H1 (cell line): ENCODE measurements at regions not wholly inside any gene's neighbourhood (a gene's known extent, or its start where the extent isn't known, plus 50 kb on each side); places are given as distances from the start of the nearest gene placed in this dataset.

Source experiments
- CTCF ChIA-PET: fragments of 300-600 bp; sonication (Branson Sonifier 250); formaldehyde crosslinking; loops from one replicate; lab custom pipeline; 2021; ENCODE audit not compliant: partially characterized antibody; lab: Charles Lee
- POLR2A ChIA-PET: fragments of 300-600 bp; sonication (Branson Sonifier 250); formaldehyde crosslinking; loops from one replicate; lab custom pipeline; 2021; ENCODE audit warnings: inconsistent platforms; ENCODE audit not compliant: partially characterized antibody; lab: Charles Lee
- DNase-seq, 2 experiments: peaks; one replicate each; pipeline versions ENCODE4 v3.0.0 to v3.0.0-alpha.2; 2010 to 2022; ENCODE audit warnings: low spot score in 2 of 2, low read depth in 1 of 2, mixed read lengths in 1 of 2
- FAIRE-seq: peaks from 2 replicates; lab custom pipeline; 2011; peaks lifted over from hg19 to GRCh38; lab: Jason Lieb, UNC
- H2AFZ ChIP-seq: 2 replicates; pipeline ENCODE4 v1.8.1; 2012; ENCODE audit warnings: low read length, inconsistent platforms
- H2AK5ac ChIP-seq: 2 replicates; pipeline ENCODE4 v1.6.1; 2013; ENCODE audit warnings: low read depth, low read length
- H2BK120ac ChIP-seq: replicated peaks from 2 replicates; pipeline ENCODE3; 2013; ENCODE audit warnings: low read depth, low read length, inconsistent platforms
- H2BK12ac ChIP-seq: 2 replicates; pipeline ENCODE4 v1.6.1; 2013; ENCODE audit warnings: low read depth, low read length
- H2BK15ac ChIP-seq: 2 replicates; pipeline ENCODE4 v1.6.1; 2013; ENCODE audit warnings: low read length
- H2BK20ac ChIP-seq: 2 replicates; pipeline ENCODE4 v1.6.1; 2013; ENCODE audit warnings: low read length
- H2BK5ac ChIP-seq: 2 replicates; pipeline ENCODE4 v1.6.1; 2013; ENCODE audit warnings: low read depth, low read length
- H3K14ac ChIP-seq: 2 replicates; pipeline ENCODE4 v1.6.1; 2013; ENCODE audit warnings: inconsistent platforms; ENCODE audit not compliant: insufficient read length
- H3K18ac ChIP-seq: 2 replicates; pipeline ENCODE4 v1.6.1; 2013; ENCODE audit warnings: low read length; ENCODE audit errors: extremely low read depth
- H3K23ac ChIP-seq: 2 replicates; pipeline ENCODE4 v1.6.1; 2013; ENCODE audit warnings: inconsistent platforms; ENCODE audit not compliant: insufficient read length
- H3K23me2 ChIP-seq: 2 replicates; pipeline ENCODE4 v1.6.1; 2013; ENCODE audit warnings: low read depth, low read length
- H3K27ac ChIP-seq: 2 replicates; pipeline ENCODE4 v1.6.1; 2011; ENCODE audit warnings: low read depth, low read length, inconsistent platforms
- H3K27me3 ChIP-seq, 4 experiments: replicated peaks in 1 of 4; 1 replicate in 1 of 4; 2 replicates in 3 of 4; pipeline versions ENCODE4 v1.6.1 to v1.8.1; 2011 to 2013; ENCODE audit warnings: low read length in 3 of 4, mild to moderate bottlenecking in 3 of 4, inconsistent platforms in 2 of 4, mixed read lengths in 2 of 4, moderate library complexity in 1 of 4; ENCODE audit not compliant: control insufficient read depth in 3 of 4, insufficient read depth in 3 of 4; ENCODE audit errors: extremely low read depth in 1 of 4
- H3K36me3 ChIP-seq, 4 experiments: 2 replicates each; pipeline versions ENCODE4 v1.6.1 to v1.8.1; 2011 to 2013; ENCODE audit warnings: mild to moderate bottlenecking in 4 of 4, low read length in 3 of 4, moderate library complexity in 2 of 4, control low read depth in 1 of 4, inconsistent platforms in 1 of 4; ENCODE audit not compliant: insufficient read depth in 4 of 4, control insufficient read depth in 2 of 4
- H3K4ac ChIP-seq: replicated peaks from 2 replicates; pipeline ENCODE3; 2013; ENCODE audit warnings: low read length, low read depth, mixed read lengths, inconsistent platforms; ENCODE audit not compliant: insufficient read length
- H3K4me1 ChIP-seq, 4 experiments: replicated peaks in 1 of 4; 1 replicate in 1 of 4; 2 replicates in 3 of 4; pipeline versions ENCODE4 v1.6.1 to v1.8.1; 2011 to 2013; ENCODE audit warnings: low read length in 3 of 4, inconsistent platforms in 2 of 4, mixed read lengths in 1 of 4; ENCODE audit not compliant: insufficient read depth in 4 of 4, control insufficient read depth in 3 of 4
- H3K4me2 ChIP-seq, 2 experiments: 2 replicates each; pipeline versions ENCODE4 v1.6.1 to v1.8.1; 2011 to 2013; ENCODE audit warnings: low read depth in 2 of 2, low read length in 2 of 2, control low read depth in 1 of 2, inconsistent platforms in 1 of 2, mild to moderate bottlenecking in 1 of 2; ENCODE audit not compliant: insufficient read depth in 1 of 2
- H3K4me3 ChIP-seq, 4 experiments: fragments of 200-600, 300-600 bp in 1 of 4; sonication (generic), shearing (Covaris generic), sonication (Bioruptor Twin) in 1 of 4; 2 replicates each; pipeline versions ENCODE4 v1.5.1 to v1.8.1; 2011 to 2016; ENCODE audit warnings: low read length in 4 of 4, low read depth in 3 of 4, control low read depth in 2 of 4, inconsistent platforms in 2 of 4, mild to moderate bottlenecking in 2 of 4, mixed read lengths in 1 of 4, moderate library complexity in 1 of 4; ENCODE audit not compliant: insufficient read depth in 2 of 4; ENCODE audit errors: extremely low read depth in 1 of 4
- H3K56ac ChIP-seq: replicated peaks from 2 replicates; pipeline ENCODE3; 2013; ENCODE audit warnings: low read depth, mild to moderate bottlenecking, mixed read lengths, low read length, inconsistent platforms; ENCODE audit not compliant: insufficient read length
- H3K79me1 ChIP-seq: 2 replicates; pipeline ENCODE4 v1.6.1; 2013; ENCODE audit warnings: low read depth, low read length, control low read depth
- H3K79me2 ChIP-seq, 2 experiments: 2 replicates each; pipeline versions ENCODE4 v1.6.1 to v1.8.1; 2012 to 2013; ENCODE audit warnings: low read length in 2 of 2, mild to moderate bottlenecking in 2 of 2, inconsistent platforms in 1 of 2; ENCODE audit not compliant: insufficient read depth in 2 of 2, control insufficient read depth in 1 of 2
- H3K9ac ChIP-seq, 4 experiments: replicated peaks in 1 of 4; 1 replicate in 1 of 4; 2 replicates in 3 of 4; pipeline versions ENCODE4 v1.6.1 to v1.8.1; 2011 to 2013; ENCODE audit warnings: low read depth in 3 of 4, low read length in 3 of 4, control low read depth in 2 of 4, mild to moderate bottlenecking in 2 of 4, moderate library complexity in 2 of 4, inconsistent platforms in 1 of 4; ENCODE audit errors: extremely low read depth in 1 of 4
- H3K9me3 ChIP-seq, 2 experiments: 2 replicates each; pipeline versions ENCODE4 v1.6.1 to v1.8.1; 2012 to 2013; ENCODE audit warnings: mild to moderate bottlenecking in 2 of 2, moderate library complexity in 2 of 2, control low read depth in 1 of 2, inconsistent platforms in 1 of 2, low read depth in 1 of 2, low read length in 1 of 2, mixed read lengths in 1 of 2; ENCODE audit not compliant: insufficient read depth in 2 of 2
- H4K20me1 ChIP-seq, 2 experiments: replicated peaks in 1 of 2; 2 replicates each; pipeline versions ENCODE3 to v1.8.1; 2011 to 2013; ENCODE audit warnings: inconsistent platforms in 2 of 2, low read length in 2 of 2, mild to moderate bottlenecking in 1 of 2; ENCODE audit not compliant: insufficient read depth in 2 of 2, control insufficient read depth in 1 of 2
- H4K5ac ChIP-seq: 2 replicates; pipeline ENCODE4 v1.6.1; 2013; ENCODE audit warnings: low read length, low read depth, mixed read lengths, inconsistent platforms; ENCODE audit not compliant: insufficient read length
- H4K8ac ChIP-seq: 2 replicates; pipeline ENCODE4 v1.8.0; 2013; ENCODE audit warnings: mild to moderate bottlenecking, moderate library complexity, low read length, inconsistent platforms; ENCODE audit not compliant: insufficient read depth; ENCODE audit errors: extremely low read depth
- H4K91ac ChIP-seq: replicated peaks from 2 replicates; pipeline ENCODE3; 2013; ENCODE audit warnings: low read length, mixed read lengths, inconsistent platforms; ENCODE audit not compliant: insufficient read length
- CTBP2 ChIP-seq: IDR thresholded peaks from 2 replicates; pipeline ENCODE4 v1.7.0; 2011; ENCODE audit warnings: borderline replicate concordance, mild to moderate bottlenecking, moderate library complexity, mixed read lengths, low read length; ENCODE audit not compliant: insufficient read depth, insufficient read length
- POLR2AphosphoS5 ChIP-seq: IDR thresholded peaks from 2 replicates; pipeline ENCODE4 v1.6.1; 2011; ENCODE audit warnings: low read depth, low read length
- TBP ChIP-seq: IDR thresholded peaks from 2 replicates; pipeline ENCODE4 v1.6.1; 2011; ENCODE audit warnings: low read depth, low read length, improper control_type of control experiment
- WGBS, 2 experiments: shearing (Covaris generic) in 1 of 2; methylation state at CpG; one replicate each; pipeline versions ENCODE4 v1.1.6 to v1.1.7; 2013 to 2015; ENCODE audit warnings: low lambda C conversion rate in 2 of 2, mixed read lengths in 2 of 2, inconsistent platforms in 1 of 2, low coverage in 1 of 2, missing lambda C conversion rate in 1 of 2; ENCODE audit not compliant: insufficient replicate concordance in 2 of 2, insufficient coverage in 1 of 2, insufficient read length in 1 of 2; ENCODE audit errors: extremely low coverage in 1 of 2, missing lambda C conversion rate in 1 of 2; 5-methylcytosine and 5-hydroxymethylcytosine counted together

DNA sequence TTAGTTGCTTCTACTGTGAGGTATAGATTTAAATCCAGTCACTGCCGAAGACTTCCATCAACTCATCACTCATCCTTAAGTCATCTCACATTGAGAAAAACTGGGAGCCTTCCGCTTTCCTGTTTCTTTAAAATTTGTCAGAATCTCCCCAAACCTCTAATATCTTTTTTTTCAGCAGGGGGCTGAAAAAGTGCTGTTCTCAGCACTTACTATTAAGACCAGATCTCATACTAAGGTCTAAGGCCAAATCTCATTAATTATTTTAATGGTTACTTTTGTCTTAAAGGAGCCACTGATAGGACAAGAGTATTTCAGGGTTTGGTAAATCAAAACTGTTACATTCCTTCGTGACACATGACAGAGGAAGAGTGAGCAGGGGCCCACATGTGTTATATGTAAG, 134.6 kb upstream of the PRSS3 start:
- no peaks in the 10 kb centered on the region for H3K79me1 ChIP-seq
- no peak overlapping the region for H3K56ac ChIP-seq
- H2AK5ac ChIP-seq = no peak overlapping the region
- H3K27ac ChIP-seq = no peak overlapping the region
- no peak overlapping the region for H3K4me2 ChIP-seq
- no peak overlapping the region for H2BK5ac ChIP-seq
- H3K18ac ChIP-seq = no peak overlapping the region
- no peak overlapping the region for H2AFZ ChIP-seq
- no peak for FAIRE-seq
- no peaks in the 10 kb centered on the region for H3K79me2 ChIP-seq
- TF ChIP-seq TBP = no peak
- TF ChIP-seq POLR2AphosphoS5 = no peak
- no peak for TF ChIP-seq CTBP2
- no peak overlapping the region for H4K8ac ChIP-seq
- no peak overlapping the region for H3K14ac ChIP-seq
- H2BK12ac ChIP-seq = no peak overlapping the region
- WGBS, 2 experiments = 90% methylated on average over 3 of the region's 3 CpGs; no CpG with 5 or more reads in 1 of the 2 experiments
- no peak overlapping the region for H4K91ac ChIP-seq
- no peaks in the 10 kb centered on the region for H3K27me3 ChIP-seq
- no peak overlapping the region for H2BK120ac ChIP-seq
- H3K23ac ChIP-seq = no peak overlapping the region
- no peaks in the 10 kb centered on the region for H4K20me1 ChIP-seq
- no peak overlapping the region for H2BK20ac ChIP-seq
- no peak overlapping the region for H3K9ac ChIP-seq
- ChIA-PET POLR2A (no interaction called here), CTCF (interaction anchor here (0.9 to 3.5 kb wide), 4 partner anchors 9 to 68 kb away, joined by 3 to 9 read pairs (median 4); no protein-coding TSS in a partner anchor)
- no peak overlapping the region for H2BK15ac ChIP-seq
- H4K5ac ChIP-seq = no peak overlapping the region
- H3K4me3 ChIP-seq = no peak overlapping the region
- no peaks in the 10 kb centered on the region for H3K36me3 ChIP-seq
- H3K23me2 ChIP-seq = no peaks in the 10 kb centered on the region
- no peaks in the 10 kb centered on the region for H3K4me1 ChIP-seq
- H3K4ac ChIP-seq = no peak overlapping the region
- H3K9me3 ChIP-seq = no peaks in the 10 kb centered on the region
- no peak for DNase-seq
